Adrenal gland (tissue), 9 donors: ENCODE measurements at regions not wholly inside any gene's neighbourhood (a gene's known extent, or its start where the extent isn't known, plus 50 kb on each side); places are given as distances from the start of the nearest gene placed in this dataset.

Source experiments
- DNase-seq, 7 donors: peaks; one replicate each; pipeline ENCODE4 v3.0.0-alpha.2; 2019 to 2020
- H3K27ac ChIP-seq, 5 donors: fragments of 200-600 bp; sonication (generic) in 4 of 5; 1 replicate in 3 of 5; 2 replicates in 2 of 5; pipeline versions ENCODE4 v1.5.1 to v1.8.0; 2016 to 2020; ENCODE audit warnings: mild to moderate bottlenecking in 1 of 5
- H3K27me3 ChIP-seq: fragments of 200-600 bp; 2 replicates; pipeline ENCODE4 v1.8.0; 2021
- H3K36me3 ChIP-seq, 2 donors: fragments of 200-600 bp; replicated peaks in 1 of 2; 1 replicate in 1 of 2; 2 replicates in 1 of 2; pipeline versions ENCODE4 v1.5.1 to v1.8.0; 2018 to 2022
- H3K4me1 ChIP-seq, 2 donors: fragments of 200-600 bp; replicated peaks in 1 of 2; 1 replicate in 1 of 2; 2 replicates in 1 of 2; pipeline versions ENCODE4 v1.5.1 to v1.8.0; 2018 to 2021
- H3K4me3 ChIP-seq, 4 donors: fragments of 200-600 bp; sonication (generic) in 3 of 4; one replicate each; pipeline ENCODE4 v1.5.1; 2016 to 2018
- H3K9me3 ChIP-seq, 3 donors: fragments of 200-600 bp; sonication (generic) in 1 of 3; replicated peaks in 1 of 3; 1 replicate in 2 of 3; 2 replicates in 1 of 3; pipeline versions ENCODE4 v1.5.1 to v1.8.0; 2016 to 2021
- POLR2A ChIP-seq, 2 donors: fragments of 450-650 bp; IDR thresholded peaks; one replicate each; pipeline ENCODE4 v1.6.1; 2017; ENCODE audit warnings: antibody characterized with exemption in 2 of 2, mild to moderate bottlenecking in 2 of 2, moderate library complexity in 1 of 2
- WGBS, 4 donors: extraction: QIAGEN DNeasy Blood & Tissue Kit in 2 of 4; methylation state at CpG; one replicate each; pipeline versions ENCODE4 v1.1.5 to v1.1.7; 2013 to 2017; 5-methylcytosine and 5-hydroxymethylcytosine counted together
- intact Hi-C, 2 donors: fragments of 100-400 bp; cut with DNase I; formaldehyde crosslinking; loops; one replicate each; pipeline versions ENCODE4 v1.14.1 to v1.15.0; 2022 to 2023
- TF ChIP-seq, protein P1 (sequence below), 6 experiments: fragments of 450-650 bp in 4 of 6; fragments of 200-600 bp in 2 of 6; sonication (generic) in 1 of 6; IDR thresholded peaks; 1 replicate in 5 of 6; 2 replicates in 1 of 6; pipeline versions ENCODE4 v1.5.1 to v1.8.0; 2016 to 2021; ENCODE audit warnings: antibody characterized with exemption in 6 of 6, mild to moderate bottlenecking in 2 of 6, moderate library complexity in 1 of 6
- donor health status: healthy with polysubstance abuse.
- donor health status: Bipolar disorder and iron deficiency.
- donor health status: DM: yes; HTN: yes; CAD: no.
- donor health status: DM: no; HTN: no; CAD: no.
- donor health status: DM: no; HTN: no; CAD: no.

- Histone ChIP-seq H3K9me3 (no peaks in the 10 kb centered on the region), H3K4me1 (peaks cover 0 to 3% of the 10 kb centered on the region in 2 donors), H3K27me3 (no peaks in the 10 kb centered on the region), H3K27ac (no peak overlapping the region), H3K36me3 (no peaks in the 10 kb centered on the region), H3K4me3 (no peak overlapping the region)
- TF ChIP-seq, protein P1, sequence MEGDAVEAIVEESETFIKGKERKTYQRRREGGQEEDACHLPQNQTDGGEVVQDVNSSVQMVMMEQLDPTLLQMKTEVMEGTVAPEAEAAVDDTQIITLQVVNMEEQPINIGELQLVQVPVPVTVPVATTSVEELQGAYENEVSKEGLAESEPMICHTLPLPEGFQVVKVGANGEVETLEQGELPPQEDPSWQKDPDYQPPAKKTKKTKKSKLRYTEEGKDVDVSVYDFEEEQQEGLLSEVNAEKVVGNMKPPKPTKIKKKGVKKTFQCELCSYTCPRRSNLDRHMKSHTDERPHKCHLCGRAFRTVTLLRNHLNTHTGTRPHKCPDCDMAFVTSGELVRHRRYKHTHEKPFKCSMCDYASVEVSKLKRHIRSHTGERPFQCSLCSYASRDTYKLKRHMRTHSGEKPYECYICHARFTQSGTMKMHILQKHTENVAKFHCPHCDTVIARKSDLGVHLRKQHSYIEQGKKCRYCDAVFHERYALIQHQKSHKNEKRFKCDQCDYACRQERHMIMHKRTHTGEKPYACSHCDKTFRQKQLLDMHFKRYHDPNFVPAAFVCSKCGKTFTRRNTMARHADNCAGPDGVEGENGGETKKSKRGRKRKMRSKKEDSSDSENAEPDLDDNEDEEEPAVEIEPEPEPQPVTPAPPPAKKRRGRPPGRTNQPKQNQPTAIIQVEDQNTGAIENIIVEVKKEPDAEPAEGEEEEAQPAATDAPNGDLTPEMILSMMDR (IDR thresholded peaks at IDR 0.05), result no peak
- no peak for TF ChIP-seq POLR2A (IDR thresholded peaks at IDR 0.05)
- DNase-seq, result no peak
- WGBS, 4 donors, result 76 to 91% (median 79%) methylated on average over 4 of the region's 4 CpGs
- intact Hi-C loops, result no loop called here
Measured at GRCh38 chr6:40722091-40722490, 134.9 kb upstream of the LRFN2 start.

DNA sequence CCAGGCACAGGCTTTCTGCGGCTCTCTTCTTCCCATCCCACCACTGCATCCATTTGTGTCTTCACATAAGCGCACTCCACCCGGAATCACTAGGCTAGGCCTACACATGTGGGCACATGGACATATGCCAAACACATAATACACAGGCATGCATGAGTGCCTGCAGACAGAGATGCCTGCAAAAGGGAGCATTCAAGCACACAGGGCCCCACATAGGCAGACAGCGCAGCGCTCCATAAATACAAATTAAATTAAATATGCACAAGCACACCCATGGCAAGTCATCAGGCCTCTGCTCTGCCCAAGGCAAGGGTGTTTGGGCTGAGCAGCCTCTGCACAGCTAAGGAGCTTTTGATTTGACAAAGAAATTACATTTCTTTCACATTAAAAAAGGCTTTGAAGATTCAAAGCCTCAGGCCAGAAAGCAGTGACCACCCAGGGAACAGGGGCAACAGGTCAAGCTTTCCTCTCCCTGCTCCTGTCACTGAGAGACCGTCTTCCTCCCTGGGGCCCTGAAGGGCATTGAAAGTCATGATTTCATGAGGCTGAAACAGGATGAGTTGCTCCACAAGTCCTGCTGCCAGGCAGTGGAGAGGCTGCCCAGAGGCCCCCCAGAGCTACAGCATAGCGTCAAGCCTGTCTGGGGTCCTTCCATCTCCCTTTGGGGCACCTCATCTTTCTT lies 134.2 kb upstream of the LRFN2 start:
- DNase-seq, result no peak
- H3K9me3 ChIP-seq, result no peaks in the 10 kb centered on the region
- no peaks in the 10 kb centered on the region for H3K27me3 ChIP-seq
- intact Hi-C loops, result no loop called here
- 88 to 92% (median 90%) methylated on average over 7 of the region's 7 CpGs for WGBS, 4 donors
- H3K4me1 ChIP-seq, result peaks cover 0 to 3% of the 10 kb centered on the region in 2 donors
- H3K36me3 ChIP-seq, result no peaks in the 10 kb centered on the region
- TF ChIP-seq, protein P1 (IDR thresholded peaks at IDR 0.05), result no peak
- no peak for TF ChIP-seq POLR2A (IDR thresholded peaks at IDR 0.05)
- no peak overlapping the region for H3K27ac ChIP-seq
- no peak overlapping the region for H3K4me3 ChIP-seq

- TF ChIP-seq, protein P1 (IDR thresholded peaks at IDR 0.05), result no peak
- TF ChIP-seq POLR2A (IDR thresholded peaks at IDR 0.05), result no peak
- intact Hi-C loops, result no loop called here
- H3K36me3 ChIP-seq, result no peaks in the 10 kb centered on the region
- WGBS, 4 donors, result 40 to 61% (median 50%) methylated on average over 1 to 2 of the region's 2 CpGs
- peaks cover 0 to 3% of the 10 kb centered on the region in 2 donors for H3K4me1 ChIP-seq
- DNase-seq, result no peak
- H3K27me3 ChIP-seq, result no peaks in the 10 kb centered on the region
- no peak overlapping the region for H3K27ac ChIP-seq
- H3K9me3 ChIP-seq, result no peaks in the 10 kb centered on the region
- no peak overlapping the region for H3K4me3 ChIP-seq
Measured at GRCh38 chr6:40720375-40720748, 133.2 kb upstream of the LRFN2 start.

DNA sequence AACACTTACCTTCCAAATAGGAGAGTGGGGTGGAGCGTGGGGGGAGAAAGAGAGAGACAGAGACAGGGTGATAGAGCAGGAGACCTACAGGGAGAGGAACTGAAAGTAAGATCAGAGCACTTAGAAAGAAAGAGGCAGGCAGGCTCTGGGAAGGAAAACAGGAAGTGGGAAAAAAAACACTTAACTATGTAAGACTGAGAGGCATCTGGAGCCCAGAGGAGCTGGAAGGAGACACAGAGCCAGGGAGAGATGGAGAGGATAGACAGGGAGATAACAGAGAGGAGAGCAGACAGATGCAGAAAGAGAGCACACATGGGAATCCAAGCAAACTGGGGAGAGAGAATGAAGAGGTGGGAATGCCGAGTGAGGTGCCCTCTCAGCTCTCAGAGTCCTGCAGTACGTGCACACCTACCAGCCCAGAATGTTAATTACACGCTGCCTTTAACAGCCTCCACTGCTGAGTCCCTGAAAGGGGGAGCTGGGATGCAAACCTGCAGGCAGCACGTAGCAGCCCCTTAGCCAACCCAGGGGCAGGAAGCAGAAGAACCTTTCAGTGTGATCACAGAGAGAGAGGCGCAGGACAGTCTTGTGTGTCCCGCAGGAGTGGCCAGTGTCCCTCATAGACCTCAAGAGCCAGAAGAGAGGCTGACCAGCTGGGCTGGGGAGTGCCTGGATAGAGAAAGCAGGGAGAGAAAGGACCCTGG lies 132.7 kb upstream of the LRFN2 start:
- TF ChIP-seq, protein P1 (IDR thresholded peaks at IDR 0.05), result no peak
- no peak for TF ChIP-seq POLR2A (IDR thresholded peaks at IDR 0.05)
- 45 to 51% (median 47%) methylated on average over 7 of the region's 7 CpGs for WGBS, 4 donors
- H3K4me3 ChIP-seq, result no peak overlapping the region

More for the DNA sequence above, 132.7 kb upstream of the LRFN2 start:
- H3K27ac ChIP-seq, result peak overlapping the region in 1 of 5 donors; percentile 34
- H3K9me3 ChIP-seq, result no peaks in the 10 kb centered on the region
- peaks cover 0 to 3% of the 10 kb centered on the region in 2 donors for H3K4me1 ChIP-seq
- DNase-seq, result no peak
- no peaks in the 10 kb centered on the region for H3K27me3 ChIP-seq
- intact Hi-C loops, result no loop called here
- no peaks in the 10 kb centered on the region for H3K36me3 ChIP-seq
